ENCODE measurements at regions not wholly inside any gene's neighbourhood (a gene's known extent, or its start where the extent isn't known, plus 50 kb on each side); places are given as distances from the start of the nearest gene placed in this dataset.

DNA sequence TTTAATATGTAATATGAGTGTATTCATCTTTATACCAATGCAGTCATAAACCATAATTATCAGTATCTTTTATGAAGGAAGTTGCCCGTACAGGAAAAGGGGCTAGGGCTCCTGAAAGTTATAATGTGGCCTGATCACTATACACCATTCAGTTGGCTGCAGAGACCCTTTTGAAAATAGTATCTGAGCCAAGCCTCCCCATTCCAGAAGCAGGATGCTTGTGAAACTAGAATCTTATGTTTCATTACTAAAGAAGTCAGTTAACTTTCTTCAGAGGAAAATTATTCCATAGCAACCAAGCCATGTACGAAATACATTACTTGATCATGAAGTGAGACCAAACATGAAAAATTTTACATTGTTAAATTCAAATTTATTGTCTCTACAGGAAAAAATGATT, 251.5 kb upstream of the TCF21 start:
- Histone ChIP-seq H3K36me3 (ENCODE audit: control insufficient read depth in 2 of 2, insufficient read depth in 1 of 2, low read length in 2 of 2) (no peaks in the 10 kb centered on the region), H3K4me1 (ENCODE audit: control insufficient read depth, insufficient read depth, low read length) (no peaks in the 10 kb centered on the region), H3K27ac (ENCODE audit: extremely low read depth, low read depth, low read length) (no peak overlapping the region), H3K4me3 (ENCODE audit: low read depth, low read length) (no peak overlapping the region), H3K9me3 (ENCODE audit: control insufficient read depth, insufficient read depth, low read depth, low read length) (no peaks in the 10 kb centered on the region)
- CTCF ChIA-PET, result interaction anchor here (0.6 to 0.7 kb wide), 2 partner anchors 103 to 675 kb away, joined by 3 read pairs; no protein-coding TSS in a partner anchor
- TF ChIP-seq KLF1 (tag by site-specific recombination; IDR thresholded peaks at IDR 0.05) (no peak), ZBTB1 (tag by site-specific recombination; IDR thresholded peaks at IDR 0.05) (no peak), ZNF48 (tag by site-specific recombination; IDR thresholded peaks at IDR 0.05) (no peak), SCRT2 (tag by site-specific recombination; IDR thresholded peaks at IDR 0.05) (no peak), PRDM6 (tag by site-specific recombination; IDR thresholded peaks at IDR 0.05) (no peak), MYNN (tag by site-specific recombination; IDR thresholded peaks at IDR 0.05; ENCODE audit: borderline replicate concordance) (no peak)
- POLR2A ChIA-PET, result no interaction called here

DNA sequence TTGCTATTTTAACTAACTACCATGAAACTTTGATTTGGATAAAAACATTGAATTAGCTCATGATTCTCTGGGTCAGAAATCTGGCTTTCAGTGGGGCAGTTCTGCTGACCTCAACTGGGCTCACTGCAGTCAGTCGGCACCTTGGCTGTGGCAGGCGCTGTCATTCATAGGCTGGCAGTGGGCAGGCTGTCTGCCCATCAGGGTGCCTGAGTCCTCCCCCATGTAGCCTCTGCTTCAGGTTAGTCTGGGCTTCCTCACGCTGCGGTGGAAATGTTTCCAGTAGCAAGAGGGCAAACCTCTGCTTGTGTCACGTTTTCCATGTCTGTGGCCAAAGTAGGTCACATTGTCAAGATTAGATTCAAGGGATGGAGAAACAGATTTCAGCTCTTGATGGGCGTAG, 251.0 kb upstream of the TCF21 start:
- Histone ChIP-seq H3K36me3 (ENCODE audit: control insufficient read depth in 2 of 2, insufficient read depth in 1 of 2, low read length in 2 of 2) (no peaks in the 10 kb centered on the region), H3K9me3 (ENCODE audit: control insufficient read depth, insufficient read depth, low read depth, low read length) (no peaks in the 10 kb centered on the region), H3K27ac (ENCODE audit: extremely low read depth, low read depth, low read length) (no peak overlapping the region), H3K4me3 (ENCODE audit: low read depth, low read length) (no peak overlapping the region), H3K4me1 (ENCODE audit: control insufficient read depth, insufficient read depth, low read length) (no peaks in the 10 kb centered on the region)
- ChIA-PET POLR2A (no interaction called here), CTCF (interaction anchor here (0.7 kb wide), 1 partner anchor 676 kb away, joined by 3 read pairs; no protein-coding TSS in a partner anchor)
- TF ChIP-seq, protein P1, sequence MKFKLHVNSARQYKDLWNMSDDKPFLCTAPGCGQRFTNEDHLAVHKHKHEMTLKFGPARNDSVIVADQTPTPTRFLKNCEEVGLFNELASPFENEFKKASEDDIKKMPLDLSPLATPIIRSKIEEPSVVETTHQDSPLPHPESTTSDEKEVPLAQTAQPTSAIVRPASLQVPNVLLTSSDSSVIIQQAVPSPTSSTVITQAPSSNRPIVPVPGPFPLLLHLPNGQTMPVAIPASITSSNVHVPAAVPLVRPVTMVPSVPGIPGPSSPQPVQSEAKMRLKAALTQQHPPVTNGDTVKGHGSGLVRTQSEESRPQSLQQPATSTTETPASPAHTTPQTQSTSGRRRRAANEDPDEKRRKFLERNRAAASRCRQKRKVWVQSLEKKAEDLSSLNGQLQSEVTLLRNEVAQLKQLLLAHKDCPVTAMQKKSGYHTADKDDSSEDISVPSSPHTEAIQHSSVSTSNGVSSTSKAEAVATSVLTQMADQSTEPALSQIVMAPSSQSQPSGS (tag by site-specific recombination; IDR thresholded peaks at IDR 0.05; ENCODE audit: low read depth), result no peak
- no peak for TF ChIP-seq GLIS2 (tag by site-specific recombination; IDR thresholded peaks at IDR 0.05)
- TF ChIP-seq ZNF404 (tag by site-specific recombination; IDR thresholded peaks at IDR 0.05), result no peak
- TF ChIP-seq YY1 (tag by site-specific recombination; IDR thresholded peaks at IDR 0.05), result no peak
- no peak for TF ChIP-seq ZNF121 (tag by site-specific recombination; IDR thresholded peaks at IDR 0.05)
- TF ChIP-seq ZNF610 (tag by site-specific recombination; IDR thresholded peaks at IDR 0.05; ENCODE audit: borderline replicate concordance), result no peak
- TF ChIP-seq ZNF501 (tag by site-specific recombination; IDR thresholded peaks at IDR 0.05), result no peak
- no peak for TF ChIP-seq ZNF133 (tag by site-specific recombination; IDR thresholded peaks at IDR 0.05)
- TF ChIP-seq ZNF354C (tag by site-specific recombination; IDR thresholded peaks at IDR 0.05; ENCODE audit: borderline replicate concordance, low read depth), result no peak
- no peak for TF ChIP-seq ZNF473 (tag by site-specific recombination; IDR thresholded peaks at IDR 0.05)
- TF ChIP-seq ZNF184 (tag by site-specific recombination; IDR thresholded peaks at IDR 0.05), result no peak
- TF ChIP-seq ZNF747 (tag by site-specific recombination; IDR thresholded peaks at IDR 0.05), result no peak
- TF ChIP-seq ZNF530 (tag by site-specific recombination; IDR thresholded peaks at IDR 0.05; ENCODE audit: low read depth), result no peak
- no peak for TF ChIP-seq ZNF138 (tag by site-specific recombination; IDR thresholded peaks at IDR 0.05; ENCODE audit: borderline replicate concordance)
- TF ChIP-seq ZBTB48 (tag by site-specific recombination; IDR thresholded peaks at IDR 0.05), result no peak
- no peak for TF ChIP-seq FEZF1 (tag by site-specific recombination; IDR thresholded peaks at IDR 0.05)

GRCh38 chr6:133641104-133641503, 247.8 kb upstream of the TCF21 start:
- Histone ChIP-seq H3K4me1 (ENCODE audit: control insufficient read depth, insufficient read depth, low read length) (peaks cover 13% of the 10 kb centered on the region), H3K4me3 (ENCODE audit: low read depth, low read length) (no peak overlapping the region), H3K27ac (ENCODE audit: extremely low read depth, low read depth, low read length) (no peak overlapping the region), H3K36me3 (ENCODE audit: control insufficient read depth in 2 of 2, insufficient read depth in 1 of 2, low read length in 2 of 2) (no peaks in the 10 kb centered on the region), H3K9me3 (ENCODE audit: control insufficient read depth, insufficient read depth, low read depth, low read length) (no peaks in the 10 kb centered on the region)
- ChIA-PET CTCF (interaction anchor here (0.7 kb wide), 1 partner anchor 388 kb away, joined by 3 read pairs; no protein-coding TSS in a partner anchor), POLR2A (no interaction called here)
- TF ChIP-seq SCRT2 (tag by site-specific recombination; IDR thresholded peaks at IDR 0.05), result no peak
- no peak for TF ChIP-seq ZIC2 (tag by site-specific recombination; IDR thresholded peaks at IDR 0.05)
- peak; percentile 42; the same call in 1 of the 2 replicates for TF ChIP-seq OSR2 (tag by site-specific recombination; IDR thresholded peaks at IDR 0.05)
- no peak for TF ChIP-seq ZNF560 (tag by site-specific recombination; IDR thresholded peaks at IDR 0.05; ENCODE audit: borderline replicate concordance)
- TF ChIP-seq ZNF513 (tag by site-specific recombination; IDR thresholded peaks at IDR 0.05), result peak; percentile 41; the same call in 1 of the 2 replicates
- TF ChIP-seq ZXDB (tag by site-specific recombination; IDR thresholded peaks at IDR 0.05), result no peak
- TF ChIP-seq ZNF2 (tag by site-specific recombination; IDR thresholded peaks at IDR 0.05), result no peak
- no peak for TF ChIP-seq ZNF214 (tag by site-specific recombination; IDR thresholded peaks at IDR 0.05; ENCODE audit: borderline replicate concordance)
- TF ChIP-seq ZNF350 (tag by site-specific recombination; IDR thresholded peaks at IDR 0.05), result 0 out of 2 replicates have a peak, but pooled peaks have one; percentile 26

Data from HEK293 (cell line).